Fibroblast of pulmonary artery (primary cell): ENCODE measurements at regions not wholly inside any gene's neighbourhood (a gene's known extent, or its start where the extent isn't known, plus 50 kb on each side); places are given as distances from the start of the nearest gene placed in this dataset.

Experiments used
- DNase-seq: peaks from one replicate; pipeline ENCODE4 v3.0.0-alpha.2; 2010; ENCODE audit warnings: low read depth
- H3K4me3 ChIP-seq: replicated peaks from 2 replicates; pipeline ENCODE4 v1.5.1; 2011; ENCODE audit warnings: low read depth, mild to moderate bottlenecking, control low read depth, low read length, moderate library complexity
- TF ChIP-seq, protein P1 (sequence below): IDR thresholded peaks from 2 replicates; pipeline ENCODE4 v1.5.1; 2011; ENCODE audit warnings: mild to moderate bottlenecking, control low read depth, low read length, inconsistent platforms; ENCODE audit errors: missing control alignments

- TF ChIP-seq, protein P1, sequence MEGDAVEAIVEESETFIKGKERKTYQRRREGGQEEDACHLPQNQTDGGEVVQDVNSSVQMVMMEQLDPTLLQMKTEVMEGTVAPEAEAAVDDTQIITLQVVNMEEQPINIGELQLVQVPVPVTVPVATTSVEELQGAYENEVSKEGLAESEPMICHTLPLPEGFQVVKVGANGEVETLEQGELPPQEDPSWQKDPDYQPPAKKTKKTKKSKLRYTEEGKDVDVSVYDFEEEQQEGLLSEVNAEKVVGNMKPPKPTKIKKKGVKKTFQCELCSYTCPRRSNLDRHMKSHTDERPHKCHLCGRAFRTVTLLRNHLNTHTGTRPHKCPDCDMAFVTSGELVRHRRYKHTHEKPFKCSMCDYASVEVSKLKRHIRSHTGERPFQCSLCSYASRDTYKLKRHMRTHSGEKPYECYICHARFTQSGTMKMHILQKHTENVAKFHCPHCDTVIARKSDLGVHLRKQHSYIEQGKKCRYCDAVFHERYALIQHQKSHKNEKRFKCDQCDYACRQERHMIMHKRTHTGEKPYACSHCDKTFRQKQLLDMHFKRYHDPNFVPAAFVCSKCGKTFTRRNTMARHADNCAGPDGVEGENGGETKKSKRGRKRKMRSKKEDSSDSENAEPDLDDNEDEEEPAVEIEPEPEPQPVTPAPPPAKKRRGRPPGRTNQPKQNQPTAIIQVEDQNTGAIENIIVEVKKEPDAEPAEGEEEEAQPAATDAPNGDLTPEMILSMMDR: no peak
- DNase-seq: no peak
- no peak overlapping the region for H3K4me3 ChIP-seq
Observed at GRCh38 chr10:101299211-101299610, 54.8 kb upstream of the BTRC start.

GRCh38 chr10:101301111-101301731 is 52.7 kb upstream of the BTRC start:
- TF ChIP-seq, protein P1: peak; percentile 65
- peak; percentile 64 for DNase-seq
- no peak overlapping the region for H3K4me3 ChIP-seq

DNA sequence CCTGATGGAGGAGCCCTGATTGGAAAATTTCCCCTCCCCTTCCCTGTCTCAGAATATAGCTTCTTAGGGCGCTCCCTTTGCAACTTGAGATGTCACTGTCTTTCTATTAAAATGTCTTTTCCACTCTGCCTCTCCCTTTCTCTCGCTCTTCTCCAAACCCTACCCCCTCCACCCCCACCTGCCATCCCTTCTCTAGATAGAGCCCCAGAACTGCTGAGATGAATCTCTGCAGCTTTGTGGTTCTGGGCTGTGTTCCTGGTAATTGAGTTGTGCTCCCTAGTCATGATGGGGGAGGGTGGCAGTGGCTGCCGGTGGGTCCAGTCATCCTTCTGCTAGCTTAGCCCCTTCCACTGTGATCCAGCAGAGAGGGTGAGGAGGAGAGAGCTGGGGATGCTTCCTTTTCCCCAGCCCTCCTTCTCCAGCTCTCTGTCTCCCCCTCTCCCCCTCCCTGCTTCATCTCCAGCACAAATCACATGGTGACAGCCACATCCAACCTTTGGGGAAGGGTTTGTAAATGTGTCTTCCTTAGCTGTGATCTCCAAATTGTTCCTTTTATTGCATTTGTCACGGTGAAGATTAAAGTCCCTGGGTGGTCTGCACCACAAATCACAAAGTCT is 50.8 kb upstream of the BTRC start:
- TF ChIP-seq, protein P1: no peak
- H3K4me3 ChIP-seq: no peak overlapping the region
- no peak for DNase-seq
